GM12892 (cell line): ENCODE measurements at regions not wholly inside any gene's neighbourhood (a gene's known extent, or its start where the extent isn't known, plus 50 kb on each side); places are given as distances from the start of the nearest gene placed in this dataset.

Experiments
- POLR2A ChIP-seq: IDR thresholded peaks from 2 replicates; pipeline ENCODE4 v1.6.1; 2011; ENCODE audit warnings: low read depth, low read length, control low read depth
- POLR2AphosphoS5 ChIP-seq: IDR thresholded peaks from 2 replicates; pipeline ENCODE4 v1.6.1; 2011; ENCODE audit warnings: low read depth, low read length, control low read depth

- TF ChIP-seq POLR2AphosphoS5 (no peak), POLR2A (no peak)
Measured at GRCh38 chr14:42429401-42429800, 822.7 kb downstream of the LRFN5 start.
